ENCODE measurements at regions not wholly inside any gene's neighbourhood (a gene's known extent, or its start where the extent isn't known, plus 50 kb on each side); places are given as distances from the start of the nearest gene placed in this dataset.

DNA sequence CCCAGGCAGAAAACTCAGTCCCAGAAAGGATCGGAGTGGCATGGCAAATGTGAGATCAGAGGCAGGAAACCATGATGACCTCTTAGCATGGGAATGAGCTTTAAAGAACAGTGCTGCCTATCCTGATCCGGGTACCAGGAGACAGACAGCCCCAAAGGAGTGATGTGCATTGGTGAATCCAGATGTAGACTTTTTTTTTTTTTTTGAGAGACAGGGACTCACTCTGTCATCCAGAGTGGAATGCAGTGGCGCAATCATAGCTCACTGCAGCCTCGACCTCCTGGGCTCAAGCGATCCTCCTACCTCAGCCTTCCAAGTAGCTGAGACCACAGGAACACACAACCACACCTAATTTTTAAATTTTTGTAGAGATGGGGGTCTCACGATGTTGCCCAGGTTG, 122.7 kb downstream of the VAPA start:
- TF ChIP-seq EP300 (IDR thresholded peaks at IDR 0.05) (no peak), POLR2A (IDR thresholded peaks at IDR 0.05) (no peak)

All from ovary (tissue), 1 donor.